Stimulated activated CD8-positive, alpha-beta memory T cell treated with anti-CD3 and anti-CD28 coated beads, Interleukin-15, amount 100 ng/mL, for 48 hours (primary cell): ENCODE measurements at regions not wholly inside any gene's neighbourhood (a gene's known extent, or its start where the extent isn't known, plus 50 kb on each side); places are given as distances from the start of the nearest gene placed in this dataset.

Experiments
- DNase-seq, 2 donors: peaks; one replicate each; pipeline ENCODE4 v3.0.0-alpha.2; 2020; ENCODE audit warnings: low read depth in 2 of 2

DNA sequence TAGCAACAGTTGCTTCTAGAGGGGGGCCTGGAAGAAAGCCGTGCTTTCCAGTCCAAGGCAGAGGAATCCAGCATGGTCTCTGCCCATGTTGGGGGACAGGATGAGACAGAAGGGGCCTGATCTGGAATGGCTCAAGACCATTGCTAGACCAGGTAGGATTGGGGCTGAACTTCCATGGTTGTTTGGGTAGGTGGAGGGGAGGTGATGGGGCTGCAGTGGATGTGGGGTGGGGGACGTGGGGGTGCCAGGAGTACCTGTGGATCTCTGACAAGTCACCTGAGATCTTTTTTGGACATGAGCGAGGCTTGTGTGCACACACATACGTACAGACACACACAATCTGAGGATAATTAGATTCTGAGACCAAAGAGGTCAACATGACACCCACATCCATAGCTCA is 228.7 kb upstream of the SKOR2 start:
- DNase-seq = no peak

GRCh38 chr18:47471784-47472183 is 220.3 kb upstream of the SKOR2 start:
- DNase-seq = no peak

DNA sequence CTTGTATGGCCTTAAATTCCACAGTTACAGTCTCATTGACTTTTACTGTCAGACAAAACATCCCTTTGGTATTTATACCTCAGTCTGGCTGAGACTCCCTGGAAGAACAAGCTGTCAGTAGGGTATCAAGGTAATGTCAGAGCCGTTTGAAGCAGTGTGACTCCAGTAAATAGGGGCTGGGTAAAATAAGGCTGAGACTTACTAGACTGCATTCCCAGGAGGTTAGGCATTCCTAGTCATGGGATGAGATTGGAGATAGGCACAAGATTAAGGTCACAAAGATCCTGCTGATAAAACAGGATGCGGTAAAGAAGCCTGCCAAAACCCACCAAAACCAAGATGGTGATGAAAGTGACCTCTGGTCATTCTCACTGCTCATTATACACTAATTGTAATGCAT is 219.5 kb upstream of the SKOR2 start:
- no peak for DNase-seq

DNA sequence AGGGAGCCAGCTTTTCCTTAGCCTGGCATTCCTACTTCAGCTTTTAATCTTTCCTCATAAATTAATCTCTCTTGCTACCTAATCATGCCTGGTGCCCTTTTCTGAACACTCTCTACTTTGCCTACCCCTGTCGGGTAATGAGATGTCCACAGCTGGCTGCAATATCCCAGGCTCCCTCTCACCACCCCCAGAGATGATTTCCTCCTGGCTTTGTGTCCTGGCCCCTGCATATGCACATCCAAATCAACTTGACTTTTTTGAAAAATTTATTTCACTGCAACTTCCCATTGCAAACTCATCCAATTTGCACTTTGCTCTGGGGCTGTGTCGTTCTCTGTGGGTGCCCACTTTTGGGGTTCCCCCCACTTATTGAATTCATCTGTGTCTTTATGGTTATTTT is 218.1 kb upstream of the SKOR2 start:
- no peak for DNase-seq

- no peak for DNase-seq
Observed at GRCh38 chr18:47461977-47462376, 210.5 kb upstream of the SKOR2 start.

DNA sequence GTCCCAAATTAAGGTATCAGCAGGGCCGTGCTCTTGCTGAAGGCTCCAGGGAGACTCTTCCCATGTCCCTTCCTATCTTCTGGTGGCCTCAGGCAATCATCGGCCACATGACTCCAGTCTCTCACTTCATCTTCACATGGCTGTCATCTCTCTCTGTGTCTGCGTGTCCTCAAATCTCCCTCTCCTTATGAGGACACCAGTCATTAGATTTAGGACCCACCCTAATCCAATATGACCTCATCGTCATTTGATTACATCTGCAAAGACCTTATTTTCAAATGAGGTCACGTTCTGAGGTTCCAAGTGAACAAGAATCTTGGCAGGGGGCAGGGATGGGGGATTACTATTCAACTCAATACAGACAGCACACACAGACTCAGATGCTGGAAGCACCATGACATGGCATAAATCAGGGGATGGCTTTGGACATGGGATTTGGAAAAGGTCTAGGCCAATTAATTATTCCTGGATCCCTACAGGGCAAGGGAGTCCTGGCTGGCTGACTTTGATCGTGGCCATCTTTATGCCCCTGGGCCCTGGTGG is 210.0 kb upstream of the SKOR2 start:
- no peak for DNase-seq

DNA sequence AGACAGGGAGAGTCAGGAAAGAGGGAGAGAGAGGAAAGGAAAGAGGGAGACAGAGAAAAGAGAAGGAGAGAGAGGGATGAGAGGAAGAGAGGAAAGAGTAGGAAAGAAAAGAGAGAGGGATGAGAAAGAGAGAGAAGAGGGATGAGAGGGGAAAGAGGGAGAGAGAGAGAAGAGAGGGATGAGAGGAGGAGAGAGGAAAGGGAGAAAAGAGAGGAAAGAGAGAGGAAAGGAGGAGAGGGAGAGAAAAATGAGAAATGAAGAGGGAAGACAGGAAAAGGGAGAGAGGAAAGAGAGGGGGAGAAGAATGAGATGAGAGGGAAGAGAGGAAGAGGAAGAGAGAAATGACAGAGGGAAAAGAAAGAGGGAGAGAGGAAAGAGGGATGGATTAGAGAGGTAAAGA is 207.0 kb upstream of the SKOR2 start:
- DNase-seq = no peak

- DNase-seq = no peak
Observed at GRCh38 chr18:47457614-47458013, 206.2 kb upstream of the SKOR2 start.

DNA sequence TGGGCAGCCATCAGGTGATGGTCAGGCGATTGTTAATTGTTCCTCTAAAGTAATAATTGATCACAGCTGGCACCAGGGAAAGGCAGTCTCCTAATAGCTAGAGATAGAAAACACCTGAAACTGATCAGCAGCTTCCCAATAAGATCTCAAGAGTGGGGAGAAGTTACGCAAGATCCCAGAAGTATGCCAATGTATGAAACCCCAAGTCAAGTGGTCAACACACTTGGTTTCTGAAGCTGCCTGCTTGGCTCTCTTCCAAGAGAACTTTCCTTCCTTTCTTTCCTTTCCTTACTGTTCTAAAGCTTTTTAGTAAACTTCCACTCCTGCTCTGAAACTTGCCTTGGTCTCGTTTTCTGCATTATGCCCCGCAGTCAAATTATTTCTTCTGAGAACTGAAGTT is 201.6 kb upstream of the SKOR2 start:
- no peak for DNase-seq

DNA sequence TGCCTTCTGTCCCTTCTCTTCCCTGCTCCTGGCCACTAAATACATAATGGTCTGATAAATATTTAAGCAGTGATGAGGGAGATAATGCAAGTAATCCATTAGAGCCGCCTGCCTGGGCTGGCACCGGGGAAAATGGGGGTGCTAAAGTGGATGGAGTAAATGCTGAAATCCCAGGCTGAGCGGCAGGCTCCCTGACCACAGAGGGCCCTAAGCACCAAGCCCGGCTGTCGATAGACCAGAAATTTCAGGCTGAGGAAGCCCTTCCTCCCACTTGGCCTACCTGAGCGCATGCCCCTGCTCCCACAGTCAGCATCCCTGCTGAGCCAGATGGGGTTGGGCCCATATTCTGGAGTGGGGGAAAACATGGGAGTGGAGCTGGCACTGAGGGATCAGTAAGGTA is 197.5 kb upstream of the SKOR2 start:
- no peak for DNase-seq

GRCh38 chr18:47441914-47442313 is 190.5 kb upstream of the SKOR2 start:
- no peak for DNase-seq

GRCh38 chr18:47438001-47438400 is 186.5 kb upstream of the SKOR2 start:
- DNase-seq = no peak

DNA sequence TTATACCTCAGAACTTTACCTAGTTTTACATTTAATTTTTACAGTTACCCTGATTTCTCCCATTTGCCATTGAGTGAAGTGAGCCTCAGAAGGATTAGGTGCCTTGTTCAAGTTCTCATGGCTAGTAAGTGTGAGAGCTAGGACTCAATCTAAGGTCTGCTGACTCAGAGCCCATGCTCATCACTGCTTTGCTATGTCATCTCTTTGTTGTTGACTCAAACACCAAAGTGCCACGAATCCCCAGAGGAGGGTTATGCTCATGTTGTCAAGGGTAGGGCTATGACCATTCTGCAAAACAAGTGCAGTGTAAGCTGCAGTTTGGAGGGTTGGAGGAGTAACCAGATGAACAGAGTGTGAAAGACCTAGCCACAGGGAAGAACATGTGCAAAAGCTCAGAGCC is 185.4 kb upstream of the SKOR2 start:
- no peak for DNase-seq

DNA sequence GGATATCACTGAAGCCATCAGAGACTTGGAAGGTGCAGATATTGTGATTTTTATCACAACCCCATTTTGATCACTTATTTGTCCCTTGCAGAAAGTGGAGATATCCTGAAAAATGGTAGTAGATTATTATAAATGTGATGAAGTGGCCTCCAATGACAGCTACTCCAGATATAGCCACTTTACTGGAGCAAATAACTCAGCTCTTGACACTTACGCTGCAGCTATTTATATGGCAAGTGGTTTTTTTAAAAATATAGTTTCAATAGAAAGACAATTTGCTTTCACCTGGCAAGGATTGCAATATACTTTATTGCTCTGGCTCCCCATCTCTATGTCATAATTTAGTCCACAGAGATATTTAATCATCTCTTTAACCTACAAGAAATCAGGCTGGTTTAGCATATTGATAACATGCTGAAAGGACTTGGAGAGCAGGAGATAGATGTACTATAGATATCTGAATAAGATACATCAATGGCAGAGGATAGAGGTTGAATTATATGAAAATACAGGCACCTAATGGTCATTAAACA is 182.8 kb upstream of the SKOR2 start:
- no peak for DNase-seq

GRCh38 chr18:47427923-47428637 is 176.6 kb upstream of the SKOR2 start:
- DNase-seq = no peak

- DNase-seq = no peak
Observed at GRCh38 chr18:47427072-47427471, 175.6 kb upstream of the SKOR2 start.

DNA sequence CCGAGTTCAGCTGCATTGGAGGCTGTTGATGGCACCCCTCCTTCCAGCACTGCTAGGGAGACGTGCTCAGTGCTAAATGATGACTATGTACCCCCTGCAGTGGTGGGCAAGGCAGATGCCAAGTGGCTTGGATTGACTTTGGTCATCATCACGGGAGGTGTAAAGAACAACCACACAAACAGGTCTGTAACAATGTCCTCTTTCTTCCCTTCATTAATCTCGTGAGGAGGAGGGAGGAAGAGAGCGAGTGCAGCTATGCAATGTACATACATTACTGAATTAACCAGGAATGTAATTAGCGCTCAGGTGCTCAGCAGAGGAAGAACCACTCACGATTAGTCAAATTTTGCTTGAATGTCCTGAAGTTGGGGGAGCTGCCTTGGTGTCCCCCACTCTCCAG is 173.9 kb upstream of the SKOR2 start:
- no peak for DNase-seq

DNA sequence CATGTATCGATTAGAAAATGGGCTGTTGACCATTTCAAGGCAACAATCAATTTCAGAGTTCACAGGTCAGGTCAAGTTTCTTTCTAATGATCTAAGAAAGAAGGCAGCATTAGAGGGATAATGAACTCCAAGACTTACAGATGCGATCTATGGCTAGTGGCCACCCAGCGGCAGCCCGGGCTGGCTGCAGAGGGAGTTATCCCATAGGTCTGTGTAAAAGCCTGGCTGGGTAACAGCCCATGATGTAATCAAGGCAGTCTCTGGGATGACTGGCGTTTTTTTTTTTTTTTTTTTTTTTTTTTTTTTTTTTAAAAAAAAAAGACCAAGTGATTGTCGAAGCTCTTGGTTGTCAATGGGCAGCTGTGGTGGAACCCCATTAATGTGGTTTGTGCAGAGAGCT is 171.1 kb upstream of the SKOR2 start:
- no peak for DNase-seq

GRCh38 chr18:47420130-47420529 is 168.7 kb upstream of the SKOR2 start:
- DNase-seq = no peak

DNA sequence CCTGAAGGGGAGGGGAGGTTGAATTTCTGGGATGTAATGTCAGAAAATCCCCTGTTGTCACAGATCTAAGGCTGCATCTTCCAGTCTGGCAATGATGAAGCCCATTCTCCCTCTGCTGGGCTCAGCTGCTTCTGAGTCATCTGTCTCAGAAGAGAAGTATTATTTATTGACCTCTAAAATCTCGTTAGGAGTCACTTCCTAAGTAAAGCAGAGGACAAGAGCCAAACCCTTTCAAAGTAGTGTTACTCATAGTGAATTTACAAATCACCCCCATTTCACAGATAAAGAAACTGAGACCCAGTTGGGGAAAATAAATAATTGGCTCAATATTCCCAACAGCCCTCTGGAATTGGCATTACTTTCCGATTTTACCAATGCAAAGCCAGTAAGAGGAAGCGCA is 167.3 kb upstream of the SKOR2 start:
- DNase-seq = no peak

DNA sequence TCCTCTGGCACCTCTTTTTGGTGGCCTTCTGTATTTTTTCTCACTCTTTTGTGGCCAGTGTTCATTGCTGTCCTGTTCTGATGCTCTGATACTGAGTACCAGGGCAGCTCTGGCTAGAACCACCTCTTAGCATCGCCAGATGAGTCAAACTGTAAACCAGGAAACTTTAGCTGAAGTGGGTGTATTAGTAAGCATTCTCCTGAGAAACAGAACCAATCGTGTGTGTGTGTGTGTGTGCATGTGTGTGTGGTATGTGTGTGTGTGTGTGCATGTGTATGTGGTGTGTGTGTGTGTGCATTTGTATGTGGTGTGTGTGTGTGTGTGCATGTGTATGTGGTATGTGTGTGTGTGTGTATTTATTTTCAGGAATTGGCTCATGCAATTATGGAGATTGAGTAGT is 166.3 kb upstream of the SKOR2 start:
- DNase-seq = no peak

GRCh38 chr18:47415881-47416280 is 164.4 kb upstream of the SKOR2 start:
- DNase-seq = no peak

GRCh38 chr18:47413327-47413726 is 161.9 kb upstream of the SKOR2 start:
- no peak for DNase-seq

- DNase-seq = no peak
Observed at GRCh38 chr18:47412924-47413323, 161.5 kb upstream of the SKOR2 start.
